OCI-LY3 (cell line): ENCODE measurements at regions not wholly inside any gene's neighbourhood (a gene's known extent, or its start where the extent isn't known, plus 50 kb on each side); places are given as distances from the start of the nearest gene placed in this dataset.

Experiments
- H2AFZ ChIP-seq: fragments of 200-600, 300-600 bp; shearing (Covaris generic); 2 replicates; pipeline ENCODE4 v1.6.0; 2014; ENCODE audit warnings: antibody characterized with exemption, low read depth, low read length
- H3K27ac ChIP-seq: fragments of 200-600, 300-600 bp; sonication (generic); 2 replicates; pipeline ENCODE4 v1.5.1; 2014; ENCODE audit warnings: mild to moderate bottlenecking, low read length, moderate library complexity, mixed read lengths
- H3K27me3 ChIP-seq: fragments of 200-600, 300-600 bp; sonication (generic); 2 replicates; pipeline ENCODE4 v1.6.1; 2014; ENCODE audit warnings: low read depth, low read length, mixed read lengths
- H3K36me3 ChIP-seq: fragments of 200-600, 300-600 bp; sonication (generic); replicated peaks from 2 replicates; pipeline ENCODE3; 2014; ENCODE audit warnings: low read depth, low read length, mixed read lengths
- H3K4me1 ChIP-seq: fragments of 300-600, 200-600 bp; sonication (generic); 2 replicates; pipeline ENCODE4 v1.6.1; 2014; ENCODE audit warnings: low read length, mixed read lengths
- H3K4me2 ChIP-seq: fragments of 200-600, 300-600 bp; sonication (generic); 2 replicates; pipeline ENCODE4 v1.6.1; 2014; ENCODE audit warnings: low read length, mixed read lengths
- H3K4me3 ChIP-seq: fragments of 300-600, 200-600 bp; sonication (generic); 2 replicates; pipeline ENCODE4 v1.5.1; 2014; ENCODE audit warnings: antibody characterized with exemption, mild to moderate bottlenecking, low read length, moderate library complexity
- H3K79me2 ChIP-seq: fragments of 300-600, 200-600 bp; shearing (Covaris generic); 2 replicates; pipeline ENCODE4 v1.6.1; 2014; ENCODE audit warnings: mild to moderate bottlenecking, low read length, mixed read lengths
- H3K9ac ChIP-seq: fragments of 300-600, 200-600 bp; shearing (Covaris generic); 2 replicates; pipeline ENCODE4 v1.6.0; 2014; ENCODE audit warnings: mild to moderate bottlenecking, low read length, moderate library complexity
- H3K9me3 ChIP-seq: fragments of 200-600, 300-600 bp; shearing (Covaris generic); 2 replicates; pipeline ENCODE4 v1.6.1; 2014; ENCODE audit warnings: low read length, mixed read lengths; ENCODE audit not compliant: insufficient read depth
- H4K20me1 ChIP-seq: fragments of 200-600, 300-600 bp; sonication (generic); 2 replicates; pipeline ENCODE4 v1.6.1; 2016; ENCODE audit warnings: low read length, mixed read lengths; ENCODE audit not compliant: insufficient read depth
- CTCF ChIP-seq: fragments of 200-600, 300-600 bp; sonication (generic); IDR thresholded peaks from 2 replicates; pipeline ENCODE4 v1.5.1; 2014; ENCODE audit warnings: antibody characterized with exemption, low read length, low read depth
- EZH2phosphoT487 ChIP-seq: fragments of 200-600 bp; shearing (Covaris generic); IDR thresholded peaks from 2 replicates; pipeline ENCODE4 v1.6.1; 2018; ENCODE audit warnings: antibody characterized with exemption, mixed run types, low read depth

DNA sequence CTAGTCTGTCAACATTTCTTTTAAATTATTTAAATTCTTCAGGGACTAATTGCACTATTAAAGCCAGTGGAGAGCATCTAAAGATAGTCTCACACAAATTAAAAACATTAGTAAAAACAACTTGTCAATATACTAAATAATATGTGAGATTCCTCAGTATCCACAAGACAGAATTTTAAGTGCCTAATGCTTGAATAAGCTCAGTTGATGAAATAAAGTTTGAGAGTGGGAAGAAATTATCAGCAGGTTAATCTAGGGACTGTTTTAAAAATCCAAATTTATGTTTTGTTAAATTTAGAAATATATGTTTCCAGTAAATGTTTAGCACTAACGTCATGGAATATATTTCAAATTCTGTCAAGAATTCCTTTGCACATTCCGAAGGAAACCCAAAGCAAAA is 105.2 kb downstream of the SLC41A2 start:
- Histone ChIP-seq H3K9me3 (no peaks in the 10 kb centered on the region), H3K4me3 (no peak overlapping the region), H3K79me2 (no peaks in the 10 kb centered on the region), H2AFZ (no peak overlapping the region), H3K9ac (no peak overlapping the region), H3K36me3 (no peaks in the 10 kb centered on the region), H3K4me2 (no peak overlapping the region), H3K4me1 (no peaks in the 10 kb centered on the region), H4K20me1 (no peaks in the 10 kb centered on the region), H3K27me3 (no peaks in the 10 kb centered on the region), H3K27ac (no peak overlapping the region)
- no peak for TF ChIP-seq CTCF
- no peak for TF ChIP-seq EZH2phosphoT487

GRCh38 chr12:104852102-104852501 is 106.0 kb downstream of the SLC41A2 start:
- no peak overlapping the region for H3K27ac ChIP-seq

GRCh38 chr12:104850781-104851180 is 107.3 kb downstream of the SLC41A2 start:
- Histone ChIP-seq H3K79me2 (no peaks in the 10 kb centered on the region), H2AFZ (no peak overlapping the region)

More at GRCh38 chr12:104852102-104852501, 106.0 kb downstream of the SLC41A2 start:
- no peak for TF ChIP-seq EZH2phosphoT487
- TF ChIP-seq CTCF, result no peak
- Histone ChIP-seq H3K79me2 (no peaks in the 10 kb centered on the region), H3K4me2 (no peak overlapping the region), H3K9ac (no peak overlapping the region), H3K4me1 (no peaks in the 10 kb centered on the region; the same call in 1 of the 2 replicates), H3K9me3 (no peaks in the 10 kb centered on the region), H4K20me1 (no peaks in the 10 kb centered on the region), H3K27me3 (no peaks in the 10 kb centered on the region), H2AFZ (no peak overlapping the region), H3K36me3 (no peaks in the 10 kb centered on the region), H3K4me3 (no peak overlapping the region)

GRCh38 chr12:104846056-104846767 is 111.9 kb downstream of the SLC41A2 start:
- H3K9ac ChIP-seq, result no peak overlapping the region
- H3K79me2 ChIP-seq, result no peaks in the 10 kb centered on the region
- H3K4me2 ChIP-seq, result peak overlapping the region; percentile 51
- no peak overlapping the region for H2AFZ ChIP-seq
- peak overlapping the region; percentile 8 for H3K4me3 ChIP-seq
- peaks cover 22% of the 10 kb centered on the region for H3K4me1 ChIP-seq
- no peaks in the 10 kb centered on the region for H4K20me1 ChIP-seq
- TF ChIP-seq CTCF (no peak), EZH2phosphoT487 (no peak)
- H3K27ac ChIP-seq, result peak overlapping the region; percentile 22
- H3K9me3 ChIP-seq, result no peaks in the 10 kb centered on the region
- H3K36me3 ChIP-seq, result peaks cover 7% of the 10 kb centered on the region
- H3K27me3 ChIP-seq, result no peaks in the 10 kb centered on the region

More at GRCh38 chr12:104850781-104851180, 107.3 kb downstream of the SLC41A2 start:
- no peaks in the 10 kb centered on the region for H3K9me3 ChIP-seq
- peaks cover 11% of the 10 kb centered on the region for H3K4me1 ChIP-seq
- no peak overlapping the region for H3K4me2 ChIP-seq
- H3K4me3 ChIP-seq, result no peak overlapping the region
- H3K36me3 ChIP-seq, result peaks cover 2% of the 10 kb centered on the region
- H3K27me3 ChIP-seq, result no peaks in the 10 kb centered on the region
- no peak for TF ChIP-seq EZH2phosphoT487
- no peak for TF ChIP-seq CTCF
- H3K27ac ChIP-seq, result no peak overlapping the region
- H4K20me1 ChIP-seq, result no peaks in the 10 kb centered on the region
- H3K9ac ChIP-seq, result no peak overlapping the region
